Activated CD4-positive, CD25-positive, alpha-beta regulatory T cell treated with anti-CD3 and anti-CD28 coated beads, Interleukin-2, amount 50 U/mL, for 72 hours (primary cell): ENCODE measurements at regions not wholly inside any gene's neighbourhood (a gene's known extent, or its start where the extent isn't known, plus 50 kb on each side); places are given as distances from the start of the nearest gene placed in this dataset.
"Not testable (repeated sequence)": the region's sequence is repeated elsewhere in the genome, so short reads cannot be mapped to it uniquely, and the experiment has no call there.

Experiments used
- DNase-seq: peaks from one replicate; pipeline ENCODE4 v3.0.0; 2021

- DNase-seq, result no peak
Measured at GRCh38 chr6:149127212-149127611, 190.3 kb upstream of the TAB2 start.

- DNase-seq, result no peak
Measured at GRCh38 chr6:149128489-149129145, 188.9 kb upstream of the TAB2 start.

GRCh38 chr6:149129371-149130077 is 188.0 kb upstream of the TAB2 start:
- DNase-seq, result no peak

- DNase-seq, result no peak
Measured at GRCh38 chr6:149130090-149130489, 187.4 kb upstream of the TAB2 start.

GRCh38 chr6:149130508-149130907 is 187.0 kb upstream of the TAB2 start:
- no peak for DNase-seq

GRCh38 chr6:149131891-149132290 is 185.6 kb upstream of the TAB2 start:
- no peak for DNase-seq

GRCh38 chr6:149132336-149132735 is 185.2 kb upstream of the TAB2 start:
- no peak for DNase-seq

- no peak for DNase-seq
Measured at GRCh38 chr6:149134511-149134933, 183.0 kb upstream of the TAB2 start.

- no peak for DNase-seq
Measured at GRCh38 chr6:149135809-149136208, 181.7 kb upstream of the TAB2 start.

- no peak for DNase-seq
Measured at GRCh38 chr6:149136273-149136912, 181.1 kb upstream of the TAB2 start.

GRCh38 chr6:149136913-149137286 is 180.6 kb upstream of the TAB2 start:
- DNase-seq, result no peak

GRCh38 chr6:149137594-149137993 is 179.9 kb upstream of the TAB2 start:
- DNase-seq, result no peak

GRCh38 chr6:149138089-149138488 is 179.4 kb upstream of the TAB2 start:
- DNase-seq, result no peak

GRCh38 chr6:149138699-149139294 is 178.7 kb upstream of the TAB2 start:
- DNase-seq, result no peak

GRCh38 chr6:149139782-149140136 is 177.8 kb upstream of the TAB2 start:
- DNase-seq, result no peak

GRCh38 chr6:149140137-149140909 is 177.2 kb upstream of the TAB2 start:
- peak; percentile 71 for DNase-seq

- DNase-seq, result no peak
Measured at GRCh38 chr6:149140910-149141290, 176.6 kb upstream of the TAB2 start.

- no peak for DNase-seq
Measured at GRCh38 chr6:149142924-149143429, 174.5 kb upstream of the TAB2 start.

GRCh38 chr6:149145800-149146199 is 171.7 kb upstream of the TAB2 start:
- not testable (repeated sequence) for DNase-seq

GRCh38 chr6:149147195-149147594 is 170.3 kb upstream of the TAB2 start:
- no peak for DNase-seq

- no peak for DNase-seq
Measured at GRCh38 chr6:149147938-149148718, 169.4 kb upstream of the TAB2 start.

GRCh38 chr6:149149653-149150052 is 167.9 kb upstream of the TAB2 start:
- no peak for DNase-seq
